ENCODE measurements at regions not wholly inside any gene's neighbourhood (a gene's known extent, or its start where the extent isn't known, plus 50 kb on each side); places are given as distances from the start of the nearest gene placed in this dataset.

- no peak overlapping the region for H3K4me3 Mint-ChIP-seq
- no peak overlapping the region for H3K27ac Mint-ChIP-seq
- H3K27me3 Mint-ChIP-seq, result no peaks in the 10 kb centered on the region
- no peak for ATAC-seq (ENCODE audit: low read depth)
- no peak for DNase-seq (ENCODE audit: low spot score in 2 of 2)
- peaks cover 3% of the 10 kb centered on the region for H3K9me3 Mint-ChIP-seq
- no peaks in the 10 kb centered on the region for H3K36me3 Mint-ChIP-seq
- no peaks in the 10 kb centered on the region for H3K4me1 Mint-ChIP-seq
Observed at GRCh38 chr14:38145142-38145541, 62.6 kb upstream of the SSTR1 start.

GRCh38 chr14:38150075-38150474 lies 57.6 kb upstream of the SSTR1 start:
- DNase-seq (ENCODE audit: low spot score in 2 of 2) (no peak), ATAC-seq (ENCODE audit: low read depth) (no peak)
- no peaks in the 10 kb centered on the region for H3K4me1 Mint-ChIP-seq
- no peak overlapping the region for H3K4me3 Mint-ChIP-seq
- H3K27ac Mint-ChIP-seq, result no peak overlapping the region
- H3K9me3 Mint-ChIP-seq, result peaks cover 2% of the 10 kb centered on the region
- H3K36me3 Mint-ChIP-seq, result no peaks in the 10 kb centered on the region
- H3K27me3 Mint-ChIP-seq, result no peaks in the 10 kb centered on the region
